Neural progenitor cell (in vitro differentiated cells): ENCODE measurements at regions not wholly inside any gene's neighbourhood (a gene's known extent, or its start where the extent isn't known, plus 50 kb on each side); places are given as distances from the start of the nearest gene placed in this dataset.

Experiments
- DNase-seq: peaks from one replicate; pipeline ENCODE4 v3.0.0-alpha.2; 2016; ENCODE audit warnings: low spot score
- H2AFZ ChIP-seq: fragments of 200-600 bp; sonication (generic); replicated peaks from 2 replicates; pipeline ENCODE4 v1.6.1; 2016; ENCODE audit warnings: antibody characterized with exemption
- H3F3A ChIP-seq: fragments of 200-600 bp; sonication (generic); 2 replicates; pipeline ENCODE4 v1.6.1; 2016; ENCODE audit warnings: antibody characterized with exemption, low read depth
- H3K27ac ChIP-seq: fragments of 200-600 bp; sonication (generic); 2 replicates; pipeline ENCODE4 v1.5.1; 2016; ENCODE audit warnings: mild to moderate bottlenecking
- H3K27me3 ChIP-seq: fragments of 200-600 bp; sonication (generic); 2 replicates; pipeline ENCODE4 v1.6.1; 2016; ENCODE audit warnings: mild to moderate bottlenecking, moderate library complexity
- H3K36me3 ChIP-seq: fragments of 200-600 bp; sonication (generic); 2 replicates; pipeline ENCODE4 v1.5.1; 2016
- H3K4me1 ChIP-seq: fragments of 200-600 bp; sonication (generic); 2 replicates; pipeline ENCODE4 v1.6.1; 2016; ENCODE audit warnings: mixed run types
- H3K4me2 ChIP-seq: fragments of 200-600 bp; sonication (generic); 2 replicates; pipeline ENCODE4 v1.6.1; 2016
- H3K4me3 ChIP-seq: fragments of 200-600 bp; sonication (generic); 2 replicates; pipeline ENCODE4 v1.5.1; 2016
- H3K79me2 ChIP-seq: fragments of 200-600 bp; sonication (generic); 2 replicates; pipeline ENCODE4 v1.6.1; 2016; ENCODE audit warnings: low read depth
- H3K9ac ChIP-seq: fragments of 200-600 bp; sonication (generic); 2 replicates; pipeline ENCODE4 v1.6.1; 2016
- H3K9me3 ChIP-seq: fragments of 200-600 bp; sonication (generic); 2 replicates; pipeline ENCODE4 v1.5.1; 2016; ENCODE audit warnings: low read depth
- H4K20me1 ChIP-seq: fragments of 200-600 bp; sonication (generic); 2 replicates; pipeline ENCODE4 v1.6.1; 2016; ENCODE audit warnings: low read depth
- H3K27ac Mint-ChIP-seq: 3 replicates; pipeline ENCODE4 v1.8.0; 2021; ENCODE audit warnings: mixed read lengths
- H3K27me3 Mint-ChIP-seq: 2 replicates; pipeline ENCODE4 v1.8.0; 2022; ENCODE audit warnings: low read depth, mild to moderate bottlenecking, inconsistent platforms, moderate library complexity, mixed read lengths; ENCODE audit not compliant: insufficient read depth
- H3K36me3 Mint-ChIP-seq: 3 replicates; pipeline ENCODE4 v1.8.0; 2021; ENCODE audit warnings: mixed read lengths
- H3K4me1 Mint-ChIP-seq: 3 replicates; pipeline ENCODE4 v1.8.0; 2021; ENCODE audit warnings: mixed read lengths
- H3K4me3 Mint-ChIP-seq: 3 replicates; pipeline ENCODE4 v1.8.0; 2021; ENCODE audit warnings: mild to moderate bottlenecking, moderate library complexity, mixed read lengths
- H3K9me3 Mint-ChIP-seq: 3 replicates; pipeline ENCODE4 v1.8.0; 2020; ENCODE audit warnings: mixed read lengths
- CTCF ChIP-seq: fragments of 200-600 bp; sonication (generic); IDR thresholded peaks from 2 replicates; pipeline ENCODE4 v1.5.1; 2017; ENCODE audit warnings: antibody characterized with exemption, mild to moderate bottlenecking
- EZH2 ChIP-seq: fragments of 200-600 bp; sonication (generic); IDR thresholded peaks from 2 replicates; pipeline ENCODE4 v1.6.1; 2017; ENCODE audit warnings: antibody characterized with exemption, mild to moderate bottlenecking, moderate library complexity
- EZH2phosphoT487 ChIP-seq: fragments of 200-600 bp; sonication (generic); IDR thresholded peaks from 2 replicates; pipeline ENCODE4 v1.6.1; 2017; ENCODE audit warnings: antibody characterized with exemption

GRCh38 chr13:102980331-102980982 is 85.8 kb downstream of the SLC10A2 start:
- Histone ChIP-seq H3F3A (no peaks in the 10 kb centered on the region), H3K9ac (no peak overlapping the region), H3K27ac (no peak overlapping the region), H2AFZ (no peak overlapping the region), H3K4me2 (no peak overlapping the region), H3K4me1 (no peaks in the 10 kb centered on the region), H3K27me3 (no peaks in the 10 kb centered on the region), H4K20me1 (no peaks in the 10 kb centered on the region), H3K9me3 (no peaks in the 10 kb centered on the region), H3K79me2 (no peaks in the 10 kb centered on the region), H3K36me3 (no peaks in the 10 kb centered on the region), H3K4me3 (no peak overlapping the region)
- no peak overlapping the region for H3K27ac Mint-ChIP-seq
- no peak for DNase-seq
- TF ChIP-seq EZH2: no peak
- H3K4me3 Mint-ChIP-seq: no peak overlapping the region
- no peaks in the 10 kb centered on the region for H3K9me3 Mint-ChIP-seq
- H3K27me3 Mint-ChIP-seq: peaks cover 2% of the 10 kb centered on the region
- no peaks in the 10 kb centered on the region for H3K4me1 Mint-ChIP-seq
- H3K36me3 Mint-ChIP-seq: no peaks in the 10 kb centered on the region

DNA sequence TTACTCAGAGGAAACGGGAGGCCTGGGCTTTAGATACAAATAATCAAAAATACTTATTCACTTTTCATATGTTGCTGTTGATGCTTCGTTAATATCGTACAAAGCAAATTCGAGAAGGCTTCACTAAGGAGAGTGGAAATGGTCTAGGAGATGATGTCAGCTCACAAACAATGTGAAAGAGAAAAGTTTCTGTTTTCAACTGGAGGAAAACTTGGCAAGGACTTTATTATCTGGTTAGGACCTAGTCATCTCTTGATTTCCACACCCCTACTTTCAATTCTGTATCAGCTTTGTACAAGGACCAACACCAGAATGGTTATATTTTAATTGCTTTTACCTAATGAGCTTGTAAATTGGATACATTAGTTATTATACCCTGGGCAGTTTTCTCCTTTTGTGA is 88.0 kb downstream of the SLC10A2 start:
- Mint-ChIP-seq H3K27me3 (peaks cover 2% of the 10 kb centered on the region), H3K9me3 (no peaks in the 10 kb centered on the region), H3K36me3 (no peaks in the 10 kb centered on the region), H3K4me3 (no peak overlapping the region), H3K4me1 (peaks cover 3% of the 10 kb centered on the region), H3K27ac (no peak overlapping the region)
- Histone ChIP-seq H3K4me1 (no peaks in the 10 kb centered on the region), H3K79me2 (no peaks in the 10 kb centered on the region), H3K36me3 (no peaks in the 10 kb centered on the region), H3K9ac (no peak overlapping the region), H3K27ac (no peak overlapping the region), H3K9me3 (no peaks in the 10 kb centered on the region), H4K20me1 (no peaks in the 10 kb centered on the region), H3K4me2 (no peak overlapping the region), H3F3A (no peaks in the 10 kb centered on the region), H3K4me3 (no peak overlapping the region), H3K27me3 (no peaks in the 10 kb centered on the region), H2AFZ (no peak overlapping the region)
- no peak for TF ChIP-seq CTCF
- no peak for TF ChIP-seq EZH2
- TF ChIP-seq EZH2phosphoT487: no peak
- no peak for DNase-seq

DNA sequence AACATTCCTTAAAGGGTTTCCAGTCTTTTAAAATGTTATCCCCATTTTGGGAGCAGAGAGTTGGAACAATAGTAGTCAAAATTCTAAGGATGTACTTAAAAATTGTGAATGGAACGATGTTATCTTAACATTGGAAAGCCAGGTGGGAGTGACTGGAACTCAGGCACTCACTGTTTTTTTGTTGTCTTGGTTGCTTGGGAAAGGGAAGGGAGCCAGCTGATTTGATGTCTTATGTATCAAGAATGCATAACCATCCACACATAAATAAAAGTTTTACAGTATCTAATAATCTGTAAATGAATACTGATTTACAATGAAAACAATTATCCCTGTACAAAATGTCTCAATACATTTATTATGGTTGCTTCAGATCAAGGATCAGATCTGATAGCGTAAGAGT is 88.7 kb downstream of the SLC10A2 start:
- no peak overlapping the region for H2AFZ ChIP-seq
- Mint-ChIP-seq H3K27ac (no peak overlapping the region), H3K9me3 (no peaks in the 10 kb centered on the region), H3K27me3 (peaks cover under 1% of the 10 kb centered on the region), H3K4me3 (no peak overlapping the region), H3K4me1 (peaks cover 3% of the 10 kb centered on the region), H3K36me3 (no peaks in the 10 kb centered on the region)
- H3K36me3 ChIP-seq: no peaks in the 10 kb centered on the region
- H3K4me1 ChIP-seq: no peaks in the 10 kb centered on the region
- TF ChIP-seq EZH2phosphoT487 (no peak), EZH2 (no peak), CTCF (no peak)
- DNase-seq: no peak
- H3K4me3 ChIP-seq: no peak overlapping the region
- H3K9me3 ChIP-seq: no peaks in the 10 kb centered on the region
- no peaks in the 10 kb centered on the region for H3K79me2 ChIP-seq
- no peaks in the 10 kb centered on the region for H4K20me1 ChIP-seq
- H3K4me2 ChIP-seq: no peak overlapping the region
- no peaks in the 10 kb centered on the region for H3K27me3 ChIP-seq
- H3K27ac ChIP-seq: no peak overlapping the region
- H3F3A ChIP-seq: no peaks in the 10 kb centered on the region
- H3K9ac ChIP-seq: no peak overlapping the region

- Mint-ChIP-seq H3K4me3 (no peak overlapping the region), H3K4me1 (peaks cover 3% of the 10 kb centered on the region), H3K27ac (no peak overlapping the region), H3K27me3 (no peaks in the 10 kb centered on the region), H3K9me3 (no peaks in the 10 kb centered on the region), H3K36me3 (no peaks in the 10 kb centered on the region)
- H3F3A ChIP-seq: no peaks in the 10 kb centered on the region
- no peak for DNase-seq
- H3K4me2 ChIP-seq: no peak overlapping the region
- H3K79me2 ChIP-seq: no peaks in the 10 kb centered on the region
- H3K36me3 ChIP-seq: no peaks in the 10 kb centered on the region
- no peaks in the 10 kb centered on the region for H3K4me1 ChIP-seq
- H3K9ac ChIP-seq: no peak overlapping the region
- no peaks in the 10 kb centered on the region for H3K9me3 ChIP-seq
- H3K27ac ChIP-seq: no peak overlapping the region
- H3K27me3 ChIP-seq: no peaks in the 10 kb centered on the region
- no peak overlapping the region for H3K4me3 ChIP-seq
- H2AFZ ChIP-seq: peak overlapping the region; percentile 84
- no peak for TF ChIP-seq EZH2
- no peak for TF ChIP-seq CTCF
- TF ChIP-seq EZH2phosphoT487: no peak
- no peaks in the 10 kb centered on the region for H4K20me1 ChIP-seq
Measured at GRCh38 chr13:102974317-102975087, 91.7 kb downstream of the SLC10A2 start.
